Hematopoietic multipotent progenitor cell treated with erythropoietin and hydrocortisone succinate and interleukin-3 and kit ligand, for 15 days (in vitro differentiated cells): ENCODE measurements at regions not wholly inside any gene's neighbourhood (a gene's known extent, or its start where the extent isn't known, plus 50 kb on each side); places are given as distances from the start of the nearest gene placed in this dataset.

Source experiments
- DNase-seq: peaks from one replicate; pipeline ENCODE4 v3.0.0-alpha.2; 2015; ENCODE audit warnings: low spot score

- no peak for DNase-seq
Observed at GRCh38 chr4:123325241-123325681, 71.3 kb upstream of the SPRY1 start.

- no peak for DNase-seq
Observed at GRCh38 chr4:123327346-123327745, 69.2 kb upstream of the SPRY1 start.

GRCh38 chr4:123327846-123328429 lies 68.7 kb upstream of the SPRY1 start:
- no peak for DNase-seq

- DNase-seq: no peak
Observed at GRCh38 chr4:123338715-123339114, 57.9 kb upstream of the SPRY1 start.

- DNase-seq: no peak
Observed at GRCh38 chr4:123339507-123340380, 56.9 kb upstream of the SPRY1 start.

GRCh38 chr4:123340381-123340701 lies 56.3 kb upstream of the SPRY1 start:
- no peak for DNase-seq

GRCh38 chr4:123342498-123342897 lies 54.1 kb upstream of the SPRY1 start:
- no peak for DNase-seq

- DNase-seq: no peak
Observed at GRCh38 chr4:123343400-123344041, 53.1 kb upstream of the SPRY1 start.

GRCh38 chr4:123345137-123345934 lies 51.3 kb upstream of the SPRY1 start:
- no peak for DNase-seq

GRCh38 chr4:123345935-123346300 lies 50.7 kb upstream of the SPRY1 start:
- no peak for DNase-seq

GRCh38 chr4:123346330-123346940 lies 50.2 kb upstream of the SPRY1 start:
- no peak for DNase-seq
